ENCODE measurements at regions not wholly inside any gene's neighbourhood (a gene's known extent, or its start where the extent isn't known, plus 50 kb on each side); places are given as distances from the start of the nearest gene placed in this dataset.
"Not testable (repeated sequence)": the region's sequence is repeated elsewhere in the genome, so short reads cannot be mapped to it uniquely, and the experiment has no call there.

GRCh38 chr2:125642032-125642431 is 1013.9 kb upstream of the GYPC start:
- no peak for DNase-seq

GRCh38 chr2:125643128-125643527 is 1012.8 kb upstream of the GYPC start:
- no peak for DNase-seq

DNA sequence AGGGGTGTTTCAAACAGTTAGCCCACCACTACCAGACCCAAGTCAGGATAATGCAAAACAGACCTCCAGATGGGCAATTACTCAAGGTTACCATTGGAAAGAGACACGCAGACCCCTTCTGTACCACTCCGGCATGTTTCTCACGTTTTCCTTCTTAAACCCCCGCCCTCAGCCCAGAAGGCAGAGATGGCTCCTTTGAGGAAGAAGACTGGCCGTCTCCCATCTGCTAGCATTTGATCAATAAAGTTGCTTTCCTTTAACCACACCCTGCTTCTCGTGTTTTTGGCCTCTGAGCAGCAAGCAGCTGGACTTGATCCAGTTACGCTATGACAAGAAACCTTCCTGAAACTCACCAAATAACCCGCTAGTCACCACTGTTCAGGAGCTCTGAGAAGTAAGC is 1012.4 kb upstream of the GYPC start:
- DNase-seq = no peak

DNA sequence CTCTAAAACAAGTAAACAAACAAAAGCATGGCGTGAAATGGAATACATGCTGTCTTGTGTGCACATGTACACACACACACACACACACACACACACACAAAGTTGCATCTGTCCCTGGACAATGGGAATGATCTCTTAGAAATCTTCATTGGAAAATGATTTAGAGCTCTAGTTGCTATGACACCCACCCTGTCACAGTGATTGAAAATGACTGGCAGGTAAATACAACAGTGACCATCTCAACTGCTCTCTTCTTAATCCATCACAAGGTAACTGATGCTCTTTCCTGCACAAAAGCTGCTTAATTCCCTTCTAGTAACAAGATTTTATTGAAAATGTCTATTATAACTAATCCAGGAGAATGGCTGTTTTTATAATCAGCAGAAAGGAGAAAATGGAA is 1011.7 kb upstream of the GYPC start:
- DNase-seq = no peak

DNA sequence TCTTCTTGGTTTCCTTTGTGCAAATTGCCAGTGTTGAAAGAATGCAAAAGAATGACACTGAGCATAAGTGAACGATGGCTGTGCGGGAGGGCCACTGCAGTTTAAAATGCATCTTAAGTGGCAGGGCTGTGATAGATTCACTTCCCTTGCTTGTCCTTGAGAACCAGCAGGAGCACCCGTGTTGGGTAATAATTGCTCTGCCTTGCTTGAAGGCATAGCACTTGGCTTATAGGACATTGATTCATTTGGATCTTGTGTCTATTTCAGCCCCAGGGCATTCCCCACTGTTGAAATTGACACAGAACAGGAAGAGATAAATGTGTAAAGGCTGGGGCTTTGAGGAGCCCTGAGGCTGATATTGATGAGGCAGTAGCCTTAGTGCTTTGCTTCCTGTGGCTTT is 1003.7 kb upstream of the GYPC start:
- DNase-seq = no peak

- no peak for DNase-seq
Observed at GRCh38 chr2:125654226-125654625, 1001.7 kb upstream of the GYPC start.

GRCh38 chr2:125656190-125656589 is 999.8 kb upstream of the GYPC start:
- no peak for DNase-seq

- no peak for DNase-seq
Observed at GRCh38 chr2:125658583-125658982, 997.4 kb upstream of the GYPC start.

DNA sequence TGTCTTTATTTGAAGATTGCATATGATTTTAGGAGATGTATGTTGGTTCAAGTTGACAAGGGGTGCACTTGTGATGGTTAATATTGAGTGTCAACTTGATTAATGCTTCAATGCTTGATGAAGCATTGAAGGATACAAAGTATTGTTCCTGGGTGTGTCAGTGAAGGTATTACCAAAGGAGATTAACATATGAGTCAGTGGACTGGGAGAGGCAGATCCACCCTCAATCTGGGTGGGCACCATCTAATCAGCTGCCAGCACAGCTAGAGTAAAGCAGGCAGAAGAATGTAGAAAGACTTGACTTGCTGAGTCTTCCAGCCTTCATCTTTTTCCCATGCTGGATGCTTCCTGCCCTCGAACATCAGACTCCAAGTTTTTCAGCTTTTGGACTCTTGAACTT is 995.6 kb upstream of the GYPC start:
- DNase-seq = not testable (repeated sequence)

DNA sequence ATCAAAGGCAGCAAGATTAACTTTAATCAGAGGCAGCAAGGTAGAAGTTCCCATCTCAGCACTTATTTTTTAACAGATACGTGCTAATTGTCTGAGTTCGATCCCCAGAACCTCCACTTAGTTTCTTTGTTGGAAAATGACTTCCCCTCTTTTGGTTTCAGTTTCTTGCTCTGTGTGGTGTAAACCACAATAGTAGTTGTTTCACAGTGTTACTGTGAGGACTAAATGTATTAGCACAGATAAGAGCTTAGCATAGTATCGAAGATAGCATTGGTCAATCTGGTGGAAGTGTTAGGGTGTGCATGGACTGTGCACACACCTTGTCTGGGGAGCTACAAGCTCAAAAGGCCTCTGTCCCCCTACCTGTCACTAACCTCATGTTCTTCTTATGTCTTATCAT is 988.3 kb upstream of the GYPC start:
- no peak for DNase-seq

DNA sequence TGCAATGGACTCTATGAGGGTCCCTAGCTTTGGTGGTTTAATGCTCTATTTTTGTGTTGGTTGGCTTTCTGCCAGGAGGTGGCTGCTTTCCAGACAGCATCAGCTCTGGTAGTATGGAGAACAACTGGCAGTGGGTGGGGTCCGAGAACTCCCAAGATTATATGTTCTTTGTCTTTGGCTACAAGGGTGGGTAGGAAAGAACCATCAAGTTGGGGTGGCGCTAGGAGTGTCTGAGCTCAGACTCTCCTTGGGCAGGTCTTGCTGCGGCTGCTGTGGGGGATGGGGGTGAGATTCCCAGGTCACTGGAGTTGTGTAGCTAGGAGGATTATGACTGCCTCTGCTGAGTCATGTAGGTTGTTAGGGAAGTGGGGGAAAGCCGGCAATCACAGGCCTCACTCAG is 976.1 kb upstream of the GYPC start:
- no peak for DNase-seq

DNA sequence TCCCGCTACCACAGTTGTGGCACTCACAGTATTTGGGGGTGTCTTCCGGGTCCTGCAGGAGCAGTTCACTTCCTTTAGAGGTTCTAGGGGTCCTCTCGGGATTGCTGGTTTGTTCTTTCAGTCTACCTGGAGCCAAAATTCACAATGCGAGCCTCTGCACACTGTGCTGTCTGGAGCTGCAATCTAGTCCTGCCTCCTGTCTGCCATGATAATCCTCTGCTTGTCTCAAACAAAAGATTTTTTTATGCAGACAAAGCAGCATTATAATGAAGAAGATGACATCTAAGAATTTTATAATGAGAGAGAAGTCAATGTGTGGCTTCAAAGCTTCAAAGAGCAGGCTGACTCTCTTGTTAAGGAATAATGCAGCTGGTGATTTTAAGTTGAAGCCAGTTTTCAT is 975.1 kb upstream of the GYPC start:
- DNase-seq = no peak

GRCh38 chr2:125681576-125681975 is 974.4 kb upstream of the GYPC start:
- no peak for DNase-seq

DNA sequence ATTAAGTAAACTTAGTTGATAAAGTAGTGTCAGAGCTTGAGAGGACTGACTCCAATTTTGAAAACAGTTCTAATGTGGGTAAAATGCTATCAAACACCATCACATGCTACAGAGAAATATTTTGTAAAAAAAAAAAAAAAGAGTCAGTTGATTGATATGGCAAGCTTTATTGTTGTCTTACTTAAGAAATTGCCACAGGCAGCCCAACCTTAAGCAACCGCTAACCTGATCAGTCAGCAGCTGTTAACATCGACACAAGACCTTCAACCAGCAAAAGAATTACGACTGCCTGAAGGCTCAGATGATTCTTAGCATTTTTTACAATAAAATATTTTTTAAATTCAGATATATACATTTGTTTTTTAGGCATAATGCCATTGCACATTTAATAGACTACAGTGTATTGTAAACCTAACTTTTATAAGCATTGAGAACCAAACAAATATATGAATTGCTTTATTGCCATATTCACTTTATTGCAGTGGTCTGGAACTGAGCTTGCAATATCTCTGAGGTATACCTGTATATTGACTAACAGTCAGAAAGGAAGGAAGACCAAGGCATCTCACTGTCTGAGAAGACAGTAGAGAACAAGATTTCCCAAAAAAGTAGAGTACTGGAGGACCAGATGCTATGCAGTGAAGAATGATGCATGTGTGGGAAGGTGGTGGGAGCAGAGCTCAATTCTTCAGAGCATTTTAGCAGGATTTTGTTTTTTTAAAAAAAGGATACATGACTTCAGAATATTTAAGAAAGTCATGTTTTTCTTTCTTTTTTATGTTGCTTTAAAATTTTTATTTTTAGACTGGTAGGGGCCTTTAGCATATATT is 973.8 kb upstream of the GYPC start:
- DNase-seq = no peak

DNA sequence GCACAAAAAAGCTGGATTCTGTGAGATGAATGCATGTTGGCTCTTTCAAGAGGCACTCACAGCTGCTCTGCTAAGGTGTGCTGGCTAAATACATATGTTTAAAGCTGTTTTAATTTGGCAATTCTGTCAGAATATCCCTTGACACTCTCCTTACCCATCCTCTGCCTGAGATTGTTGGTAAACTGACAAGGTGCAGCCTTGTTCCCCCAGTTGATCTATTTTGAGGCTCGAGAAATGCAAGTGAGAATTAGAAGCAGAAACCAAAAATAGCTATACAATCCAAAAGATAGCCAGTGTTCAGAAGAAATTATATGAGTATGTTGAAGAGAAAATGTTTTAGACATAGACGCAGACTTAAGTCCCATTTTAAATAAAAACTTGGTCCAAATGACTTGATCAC is 971.7 kb upstream of the GYPC start:
- no peak for DNase-seq

DNA sequence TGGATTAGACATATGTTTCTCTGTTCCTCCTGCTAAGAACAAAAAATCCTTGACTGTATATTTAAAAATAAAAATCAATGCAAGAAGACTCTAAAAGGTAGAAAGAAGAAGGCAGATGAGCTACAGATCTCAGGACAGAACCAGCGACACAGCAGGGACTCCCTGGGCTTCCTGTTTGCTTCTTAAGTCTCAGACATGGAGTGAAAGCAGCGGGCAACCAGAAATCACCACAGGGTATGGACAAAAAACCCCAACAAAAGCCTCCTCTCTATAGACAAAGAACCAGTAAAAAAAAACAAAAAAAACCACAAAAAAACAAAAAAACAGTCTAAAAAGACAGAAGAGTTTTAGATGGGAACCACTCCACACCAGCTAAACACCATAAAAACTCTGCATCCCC is 971.0 kb upstream of the GYPC start:
- no peak for DNase-seq

DNA sequence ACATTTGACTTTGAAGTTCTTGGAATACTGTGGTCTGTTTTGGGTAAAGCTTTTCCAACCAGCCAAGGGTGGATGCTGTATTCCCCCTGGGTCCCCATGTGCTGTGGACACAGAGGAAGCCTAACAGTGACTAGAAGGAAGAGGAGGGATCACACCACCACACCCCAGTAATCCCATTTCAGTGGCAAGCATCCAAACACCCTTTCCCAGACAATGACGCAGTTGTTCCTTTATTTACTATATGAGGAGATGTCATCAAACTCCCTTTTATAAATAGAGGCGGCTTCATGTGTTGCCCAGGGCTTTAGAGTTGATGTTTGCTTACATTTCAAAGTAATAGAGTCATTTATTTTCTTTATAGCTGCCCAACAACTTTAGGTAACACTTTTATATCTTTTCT is 959.4 kb upstream of the GYPC start:
- no peak for DNase-seq

- no peak for DNase-seq
Observed at GRCh38 chr2:125698280-125698679, 957.7 kb upstream of the GYPC start.

DNA sequence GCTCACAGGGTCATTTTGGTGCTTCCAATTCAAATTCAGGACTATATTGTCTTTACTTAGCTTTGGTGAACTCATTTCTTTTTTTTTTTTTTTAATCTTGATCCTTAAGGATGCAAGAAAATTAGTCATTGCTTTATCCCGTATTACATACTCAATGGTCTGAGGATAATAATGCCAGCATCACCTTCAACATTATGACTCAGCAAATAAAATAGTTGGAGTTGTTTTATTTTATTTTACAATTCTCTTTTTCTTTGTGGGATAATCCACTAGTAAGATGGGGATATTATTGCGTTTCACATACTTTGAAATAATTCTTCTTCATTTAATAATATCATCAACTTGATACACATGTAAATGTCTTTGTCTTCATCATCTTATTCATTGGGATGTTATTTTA is 954.9 kb upstream of the GYPC start:
- DNase-seq = no peak

DNA sequence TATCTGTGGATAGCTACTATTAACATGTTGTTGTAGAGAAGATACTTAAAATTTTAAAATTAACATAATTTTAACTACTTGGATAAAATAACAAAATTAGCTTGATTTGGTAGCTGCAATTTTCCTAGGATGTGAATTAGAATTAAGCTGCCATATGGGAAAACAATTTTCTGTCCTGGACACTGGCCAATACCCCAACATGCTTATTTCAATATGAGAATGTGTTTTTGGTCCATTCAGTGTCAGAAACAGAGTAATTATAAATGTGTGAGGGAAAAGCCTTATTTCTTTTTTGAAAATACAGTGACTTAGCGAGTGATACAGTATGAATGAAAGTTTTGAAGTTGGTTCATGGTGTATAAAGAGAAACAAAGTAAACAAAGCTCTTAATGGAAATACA is 948.3 kb upstream of the GYPC start:
- DNase-seq = no peak

DNA sequence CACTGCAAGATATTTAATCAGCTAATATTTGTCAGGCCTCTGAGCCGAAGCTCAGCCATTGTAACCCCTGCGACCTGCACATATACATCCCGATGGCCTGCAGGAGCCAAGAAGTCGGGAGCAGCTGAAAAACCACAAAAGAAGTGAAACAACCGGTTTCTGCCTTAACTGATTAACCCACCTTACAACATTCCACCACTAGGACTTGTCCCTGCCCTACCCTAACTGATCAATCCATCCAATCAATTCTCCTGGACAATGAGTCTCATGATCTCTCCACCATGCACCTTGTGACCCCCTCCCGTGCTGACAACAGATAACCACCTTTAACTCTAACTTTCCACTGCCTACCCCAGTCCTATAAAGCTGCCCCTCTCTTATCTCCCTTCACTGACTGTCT is 945.4 kb upstream of the GYPC start:
- DNase-seq = no peak

- no peak for DNase-seq
Observed at GRCh38 chr2:125711075-125711474, 944.9 kb upstream of the GYPC start.

DNA sequence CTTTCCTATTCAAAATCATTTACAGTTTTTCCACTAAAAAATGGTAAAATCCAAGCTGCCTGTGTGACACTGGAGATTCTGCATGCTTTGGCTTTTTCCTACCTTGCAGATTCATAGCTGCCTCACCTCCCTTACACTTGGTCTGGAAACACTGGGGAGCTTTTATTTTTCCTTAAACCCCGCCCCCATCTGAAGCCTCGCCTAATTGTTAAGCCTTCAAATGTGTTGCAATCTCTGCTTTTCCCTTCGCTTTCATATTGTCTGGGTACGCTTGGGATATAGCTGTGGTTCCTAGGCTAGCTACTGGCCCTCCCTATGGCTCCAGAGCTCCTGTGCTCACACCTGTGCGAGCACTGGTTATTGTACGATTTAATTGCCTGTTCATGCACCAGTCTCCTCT is 942.4 kb upstream of the GYPC start:
- no peak for DNase-seq

DNA sequence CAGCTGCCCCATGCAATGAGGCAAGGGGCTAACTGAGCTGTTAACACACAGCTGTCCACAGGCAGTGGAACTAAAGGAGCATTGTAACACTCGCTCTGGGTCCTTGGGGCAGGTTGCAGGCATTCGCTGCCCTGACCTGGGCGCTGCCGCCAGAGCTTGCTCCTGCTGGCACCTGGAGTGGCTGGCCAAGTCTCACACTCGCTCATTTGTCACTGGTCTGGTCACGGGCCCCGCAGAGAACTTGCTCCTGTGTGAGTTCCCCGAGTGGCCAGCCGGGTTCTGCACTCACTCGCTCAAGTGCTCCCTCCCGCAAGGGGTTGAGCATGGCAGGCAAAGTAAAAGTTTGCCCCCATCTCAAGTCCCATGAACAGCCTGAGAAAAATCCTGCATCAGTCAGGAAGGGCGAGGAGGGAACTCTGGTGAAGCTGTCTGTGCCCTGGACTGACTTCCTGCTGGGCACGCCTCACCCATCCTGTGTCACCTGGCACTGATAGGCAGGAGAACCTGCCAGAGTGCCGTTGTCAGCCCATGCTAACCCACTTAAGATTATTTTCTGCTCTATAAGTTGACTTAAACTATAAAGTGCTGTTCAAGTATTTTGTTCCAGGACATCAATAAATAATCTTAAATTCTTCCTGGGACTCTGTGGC is 934.8 kb upstream of the GYPC start:
- no peak for DNase-seq

GRCh38 chr2:125730921-125731320 is 925.0 kb upstream of the GYPC start:
- DNase-seq = no peak
